Activated T-helper 1 cell treated with Interleukin-2 at 50 U/mL for 16 hours (primary cell): ENCODE measurements at regions not wholly inside any gene's neighbourhood (a gene's known extent, or its start where the extent isn't known, plus 50 kb on each side); places are given as distances from the start of the nearest gene placed in this dataset.

ENCODE experiments used
- DNase-seq: peaks from one replicate; pipeline ENCODE4 v3.0.0-alpha.2; 2020; ENCODE audit warnings: low read depth

DNA sequence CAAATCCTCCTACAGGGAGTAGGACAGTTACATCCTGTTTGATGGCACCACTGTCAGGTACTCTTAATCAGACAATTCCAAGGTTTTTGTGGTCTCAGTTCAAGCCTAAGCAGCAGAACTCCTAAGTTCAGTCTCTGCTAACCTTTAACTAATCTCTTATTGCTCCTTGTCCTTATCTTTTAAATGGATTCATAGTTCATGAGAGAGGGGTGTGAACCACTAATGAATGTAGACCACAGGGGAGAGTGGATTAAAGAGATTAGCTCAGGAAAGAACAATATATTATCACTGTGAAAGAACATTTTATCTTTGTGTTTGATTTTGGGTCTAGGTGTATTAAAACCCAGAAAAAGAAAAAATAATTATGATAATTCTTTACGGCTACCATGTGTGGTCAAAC, 168.9 kb downstream of the DCK start:
- no peak for DNase-seq

DNA sequence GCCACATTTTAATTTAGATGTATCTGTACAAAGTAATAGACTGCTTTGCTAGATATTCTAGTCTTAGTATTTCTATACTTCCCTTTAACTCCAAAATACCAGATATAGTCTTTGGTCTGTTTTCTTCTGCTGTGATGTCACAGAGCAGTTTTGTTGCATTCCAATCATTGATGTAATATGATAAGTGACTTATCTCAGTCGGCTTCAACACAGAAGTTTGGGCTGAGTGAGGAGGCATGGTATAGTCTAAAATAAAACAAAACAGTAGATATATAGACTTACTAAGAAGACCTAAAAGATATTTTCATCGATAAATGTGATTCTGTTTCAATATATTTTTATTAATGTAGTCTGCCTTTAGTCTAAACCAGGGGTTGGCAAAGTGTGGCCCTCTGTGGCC, 169.9 kb downstream of the DCK start:
- no peak for DNase-seq

DNA sequence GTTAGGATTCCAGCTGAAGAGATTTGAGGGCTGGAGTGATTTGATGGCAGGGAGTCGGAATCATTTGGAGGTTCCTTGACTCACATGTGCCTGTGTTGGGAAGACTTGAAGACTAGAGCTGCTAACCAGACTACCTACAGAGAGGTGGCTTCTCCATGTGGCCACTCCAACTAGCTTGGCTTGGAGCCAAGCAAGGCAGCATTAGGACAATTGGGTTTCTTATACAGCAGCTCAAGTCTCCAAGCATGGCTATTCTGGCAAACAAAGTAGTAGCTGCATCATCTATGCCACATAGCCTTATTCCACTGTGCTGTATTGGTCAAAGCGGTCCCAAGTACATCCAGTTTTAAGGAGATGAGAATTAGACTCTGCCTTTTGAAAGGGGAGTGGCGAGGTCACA, 171.7 kb upstream of the SLC4A4 start:
- no peak for DNase-seq

DNA sequence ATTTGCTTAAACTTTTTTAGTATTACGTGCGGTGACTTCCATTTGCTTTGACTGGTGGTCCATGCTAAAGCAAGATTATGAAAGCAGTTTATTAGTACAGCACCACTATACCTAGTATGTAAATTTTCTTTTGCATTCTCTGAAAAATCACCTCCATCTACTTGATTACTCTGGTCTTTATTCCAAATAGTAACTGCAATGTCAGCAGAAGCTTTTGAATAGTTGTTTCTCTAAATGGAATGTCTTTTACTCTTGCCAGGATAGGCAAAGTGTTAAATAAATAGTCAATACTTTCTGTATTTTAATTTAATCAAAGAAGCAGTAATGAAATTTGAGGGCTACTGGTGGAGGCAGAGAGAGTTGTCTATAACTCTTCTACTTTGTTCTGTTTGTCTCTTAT, 167.2 kb upstream of the SLC4A4 start:
- no peak for DNase-seq

DNA sequence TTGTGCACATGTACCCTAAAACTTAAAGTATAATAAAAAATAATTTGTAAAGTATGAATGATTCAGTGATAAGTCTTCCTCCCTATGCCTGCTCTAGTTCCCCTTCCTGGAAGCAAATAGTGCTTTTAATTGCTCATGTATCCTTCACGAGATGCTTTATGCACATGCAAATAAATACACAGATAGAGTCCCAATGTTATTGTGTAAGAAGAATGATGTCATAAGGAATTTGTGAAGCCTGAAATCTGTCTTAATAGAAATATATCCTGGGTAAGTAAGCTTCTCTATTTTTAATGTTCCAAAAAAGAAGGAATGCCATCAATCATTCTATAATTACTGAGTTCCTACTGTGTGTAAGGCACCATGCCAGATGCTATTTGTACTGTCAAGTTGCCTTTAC, 157.5 kb upstream of the SLC4A4 start:
- DNase-seq = no peak

DNA sequence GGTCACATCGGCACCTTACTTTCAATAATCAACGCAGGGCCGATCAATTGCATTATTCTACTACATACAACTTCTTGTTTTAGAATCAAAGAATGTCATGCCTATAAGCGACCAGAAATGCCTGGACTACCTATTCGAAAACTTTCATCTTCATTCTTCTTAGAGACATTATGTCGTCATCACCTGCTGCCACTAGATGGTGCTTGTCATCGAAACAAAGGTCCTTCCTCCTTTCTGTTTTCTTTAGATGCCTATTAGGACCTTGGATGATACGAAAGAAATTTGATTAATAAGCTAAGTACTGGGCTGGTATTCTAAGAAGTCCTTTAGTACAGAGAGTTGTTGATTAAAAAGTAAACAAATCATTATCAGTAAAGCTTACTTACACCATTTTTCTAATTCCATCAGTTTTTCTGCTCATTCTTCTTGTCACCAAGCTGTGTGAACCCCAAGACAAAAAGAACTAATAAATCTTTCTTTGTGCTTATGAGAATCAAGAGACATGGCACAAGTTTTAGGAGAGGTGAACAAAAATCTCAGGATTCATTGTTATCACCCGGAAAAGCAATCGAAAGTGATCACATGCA, 154.5 kb upstream of the SLC4A4 start:
- no peak for DNase-seq

DNA sequence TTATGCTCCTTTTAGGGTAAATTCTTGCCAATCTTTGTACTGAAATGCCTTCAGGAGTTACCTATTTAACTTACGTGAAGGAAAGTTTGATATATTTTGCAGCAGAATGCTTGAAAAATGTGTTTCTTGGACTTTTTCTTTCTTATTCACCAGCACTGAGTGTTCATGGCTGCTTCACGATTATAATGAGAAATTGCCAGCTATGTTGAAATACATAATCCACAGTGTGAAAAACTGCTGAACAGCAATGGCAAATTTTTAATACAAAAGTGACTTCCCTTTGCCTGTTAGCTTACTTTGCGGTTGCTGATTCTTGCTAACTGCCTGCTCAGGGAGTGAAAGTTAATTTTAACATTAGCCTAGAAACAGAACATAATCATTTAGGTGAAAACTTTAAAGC, 153.8 kb upstream of the SLC4A4 start:
- DNase-seq = no peak

DNA sequence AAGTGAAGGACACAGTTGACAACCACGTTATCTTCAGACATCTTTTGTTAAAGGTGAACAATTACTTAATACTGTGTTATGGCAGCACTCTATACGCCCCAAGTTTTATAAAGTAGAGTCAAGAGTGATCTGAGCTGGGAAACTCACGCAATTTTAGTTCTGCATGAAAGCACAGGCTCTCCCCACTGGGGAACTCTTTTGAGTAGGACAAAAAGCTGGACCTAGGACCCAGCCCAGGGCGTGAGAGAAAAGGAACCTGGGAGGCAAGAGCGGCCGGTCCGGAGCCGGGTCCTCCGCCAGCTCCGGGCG, 152.6 kb upstream of the SLC4A4 start:
- no peak for DNase-seq

DNA sequence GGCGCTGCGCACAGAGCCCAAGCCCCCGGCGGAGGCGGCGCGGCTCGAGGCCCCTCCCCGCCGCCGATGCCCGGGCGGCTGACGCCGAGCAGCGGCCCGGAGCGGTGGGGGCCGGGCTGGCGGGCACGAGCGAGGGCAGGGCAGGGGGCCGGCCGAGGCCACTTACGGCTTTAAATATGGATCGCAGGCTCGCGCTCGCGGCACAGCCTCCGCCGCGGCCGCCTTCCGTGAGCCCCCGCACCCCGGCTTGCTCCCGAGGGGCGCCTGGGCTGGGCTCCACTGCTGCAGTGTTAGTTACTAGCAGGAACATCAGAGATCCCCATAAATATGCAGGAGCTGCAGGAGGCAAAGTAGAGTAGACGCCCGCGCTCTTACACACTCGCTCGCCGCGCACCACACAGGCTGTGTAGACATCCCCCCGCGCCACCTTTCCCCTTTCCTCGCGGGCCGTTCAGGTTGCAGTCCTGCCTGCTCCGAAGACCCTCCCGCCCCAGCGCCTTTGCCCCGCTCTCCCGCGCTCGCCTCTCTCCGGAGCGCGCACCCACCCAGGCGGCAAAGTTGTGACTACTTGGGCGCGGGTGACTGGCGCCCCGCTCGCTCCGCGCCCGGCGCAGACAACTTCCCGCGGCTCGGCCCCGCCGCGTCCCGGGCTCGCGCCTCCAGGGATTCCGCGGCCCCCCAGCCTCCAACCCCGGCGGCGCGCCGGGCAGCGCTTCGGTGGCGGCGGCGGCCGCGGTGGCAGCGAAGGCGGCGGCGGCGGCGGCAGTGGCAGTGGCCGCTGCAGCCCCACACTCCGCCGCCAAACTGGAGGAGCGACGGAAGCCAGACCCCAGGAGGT, 152.0 kb upstream of the SLC4A4 start:
- peak; percentile 5 for DNase-seq

DNA sequence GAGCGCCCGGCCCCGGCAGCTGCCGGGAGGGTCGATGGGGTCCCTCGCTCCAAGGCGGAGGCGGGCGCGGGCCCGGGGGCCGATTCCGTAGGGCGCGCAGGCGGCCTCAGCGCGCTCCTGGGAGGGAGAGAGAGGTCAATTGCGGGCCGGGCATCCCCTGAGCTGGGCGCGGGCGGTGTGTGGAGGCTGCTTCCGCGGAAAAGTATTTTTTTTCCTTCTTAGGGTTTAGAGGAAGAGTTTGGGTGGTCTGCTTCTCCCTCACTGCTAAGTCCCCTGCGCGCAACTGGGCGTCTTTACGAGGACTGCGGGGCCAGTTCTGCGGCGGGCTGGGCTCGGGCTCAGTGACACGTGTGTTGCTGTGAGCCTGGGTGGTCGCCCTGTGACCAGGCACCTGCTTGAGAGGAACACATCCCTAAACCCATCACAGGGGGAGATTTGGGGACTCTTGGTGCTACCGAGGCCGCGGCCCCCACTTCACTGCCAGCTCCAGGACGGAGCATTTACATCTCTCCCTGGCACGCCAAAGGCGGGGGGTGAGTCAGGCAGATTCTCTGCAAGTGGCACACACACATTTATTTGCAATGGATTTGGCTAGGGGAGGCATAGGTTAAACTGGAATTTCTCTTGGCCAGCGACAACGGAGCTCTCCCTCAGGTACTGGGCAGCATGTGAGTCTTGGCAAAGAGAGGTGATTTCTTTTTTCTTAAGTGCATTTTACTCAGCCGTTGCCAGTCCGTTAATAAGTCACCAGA, 151.2 kb upstream of the SLC4A4 start:
- DNase-seq = no peak

DNA sequence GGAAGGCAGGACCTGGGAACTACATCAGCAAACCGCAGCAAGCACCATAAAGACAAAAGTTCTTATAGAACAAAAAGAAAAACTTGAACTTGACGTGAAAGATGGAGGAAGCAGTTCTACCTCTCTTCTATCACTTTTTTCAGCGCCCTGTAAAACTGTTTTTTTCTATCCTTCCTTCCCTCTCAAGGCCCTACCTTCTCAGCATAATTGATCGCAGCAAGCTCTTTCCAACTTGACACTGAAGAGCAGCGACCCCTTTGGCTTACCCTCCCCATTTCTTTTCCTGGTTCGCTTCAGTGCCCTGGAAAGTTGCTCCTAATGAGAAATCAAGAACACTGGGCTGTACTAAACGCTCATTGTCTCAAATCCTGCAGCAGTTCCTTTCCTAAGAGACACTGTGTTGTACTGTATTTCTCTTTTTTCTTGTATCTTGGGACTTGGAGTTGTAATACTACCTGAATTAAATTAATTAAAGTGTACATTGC, 150.6 kb upstream of the SLC4A4 start:
- no peak for DNase-seq

DNA sequence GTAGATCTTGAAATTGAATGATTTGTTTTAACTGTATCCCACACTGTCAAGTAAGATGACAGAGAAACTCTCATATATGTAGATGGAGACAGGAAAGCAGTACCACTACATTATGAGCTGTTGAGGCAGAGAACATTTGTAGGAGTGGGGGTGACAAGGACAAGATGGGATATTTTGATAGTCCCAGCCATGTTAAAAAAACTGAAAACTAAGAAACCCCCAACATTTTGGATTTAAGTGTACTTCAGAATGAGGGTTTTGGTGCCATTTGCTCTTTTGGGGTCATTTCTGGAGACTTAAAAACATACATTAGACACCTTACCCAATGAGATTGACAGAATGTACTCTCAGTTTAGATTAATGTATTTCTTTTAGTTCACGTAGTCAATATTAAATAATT, 149.9 kb upstream of the SLC4A4 start:
- DNase-seq = no peak

DNA sequence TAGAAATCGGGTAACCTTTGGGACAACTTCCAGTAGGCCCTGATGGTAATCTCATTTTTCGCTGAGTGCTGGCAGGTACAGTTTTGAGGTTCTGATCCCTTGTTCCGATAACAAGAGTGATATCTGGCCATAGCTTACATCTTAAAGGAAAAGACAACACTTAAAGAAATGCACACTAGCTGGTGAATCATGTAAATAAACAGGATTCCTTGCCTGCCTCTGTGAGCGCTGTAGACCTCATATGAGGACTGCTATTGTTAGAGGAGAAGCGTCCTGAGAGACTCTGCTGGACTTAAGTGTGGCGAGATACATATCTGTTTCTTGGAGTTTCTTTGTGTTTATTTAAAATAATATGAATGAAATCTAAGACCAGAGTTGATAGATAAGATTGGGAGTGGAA, 149.3 kb upstream of the SLC4A4 start:
- no peak for DNase-seq

DNA sequence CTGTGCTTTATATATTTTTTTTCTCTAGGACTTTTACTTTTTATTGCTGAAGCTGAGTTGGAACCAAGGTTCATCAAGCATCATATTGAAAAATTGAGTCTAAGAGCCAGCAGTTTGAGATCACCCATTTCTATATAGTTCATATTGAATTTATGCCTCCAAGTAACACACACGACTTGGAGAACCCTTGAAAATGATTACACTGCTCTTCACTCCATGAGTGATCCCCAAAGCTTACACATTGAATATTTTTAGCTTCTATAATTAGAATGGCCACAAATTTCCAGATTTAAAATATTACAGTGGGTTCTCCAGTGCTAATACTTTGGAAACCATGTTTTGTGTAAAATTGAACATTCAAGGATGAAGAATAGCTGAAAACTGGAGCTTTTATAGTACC, 144.4 kb upstream of the SLC4A4 start:
- no peak for DNase-seq

DNA sequence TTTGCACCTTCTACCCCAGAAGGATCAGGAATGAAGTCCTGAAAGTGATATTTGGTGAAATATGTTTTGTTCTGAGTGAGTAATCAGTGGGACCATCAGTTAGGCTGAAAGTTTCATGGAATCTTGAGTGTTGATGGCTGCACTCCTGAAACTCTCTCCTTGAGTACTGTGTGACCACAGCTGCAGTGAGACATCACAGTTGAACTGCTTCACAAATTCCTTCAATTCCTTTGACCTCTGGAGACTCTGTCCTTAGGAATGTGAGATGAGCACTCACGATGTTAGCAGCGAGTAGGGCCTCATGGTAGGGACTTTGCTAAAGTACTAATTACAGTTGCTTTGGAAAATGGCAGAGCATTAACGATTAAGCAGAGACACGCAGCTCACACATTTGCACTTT, 142.9 kb upstream of the SLC4A4 start:
- DNase-seq = no peak

DNA sequence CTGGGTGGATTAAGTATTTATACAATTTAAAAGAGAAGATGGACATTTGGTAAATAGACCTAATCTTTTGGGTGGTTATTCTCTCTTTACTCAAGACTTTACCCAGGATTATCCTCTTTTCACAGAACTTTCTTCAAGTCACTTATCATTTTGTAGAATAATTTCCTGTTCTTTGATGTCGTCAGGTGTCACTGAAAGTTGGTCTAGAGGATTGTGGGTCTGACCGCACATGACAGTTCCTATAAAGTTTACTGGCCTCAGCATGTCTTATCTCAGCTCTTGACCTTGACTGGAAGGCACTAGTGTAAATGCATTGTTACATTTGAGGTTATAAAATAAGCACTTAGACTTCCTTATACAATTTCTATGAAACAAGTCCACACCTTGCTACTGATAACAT, 139.9 kb upstream of the SLC4A4 start:
- DNase-seq = no peak

DNA sequence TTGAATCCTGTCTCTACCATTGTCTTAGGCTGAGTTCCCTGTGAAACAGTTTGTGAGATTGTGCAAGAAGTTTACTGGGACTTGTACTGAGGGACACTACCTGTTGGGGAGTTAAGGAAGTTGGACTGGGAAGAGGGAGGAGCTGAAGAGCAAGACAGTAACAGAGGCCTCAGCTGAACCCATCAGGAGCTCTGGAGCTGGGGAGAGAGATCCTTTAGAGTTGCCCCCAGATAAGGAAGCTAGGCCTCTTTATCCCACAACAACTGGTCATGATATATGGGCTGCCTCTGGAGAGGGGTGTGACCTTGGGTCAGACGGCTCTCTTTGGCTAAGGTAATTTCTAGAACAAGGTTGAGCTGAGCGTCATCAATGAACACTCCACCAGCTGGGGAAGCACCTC, 137.8 kb upstream of the SLC4A4 start:
- no peak for DNase-seq

DNA sequence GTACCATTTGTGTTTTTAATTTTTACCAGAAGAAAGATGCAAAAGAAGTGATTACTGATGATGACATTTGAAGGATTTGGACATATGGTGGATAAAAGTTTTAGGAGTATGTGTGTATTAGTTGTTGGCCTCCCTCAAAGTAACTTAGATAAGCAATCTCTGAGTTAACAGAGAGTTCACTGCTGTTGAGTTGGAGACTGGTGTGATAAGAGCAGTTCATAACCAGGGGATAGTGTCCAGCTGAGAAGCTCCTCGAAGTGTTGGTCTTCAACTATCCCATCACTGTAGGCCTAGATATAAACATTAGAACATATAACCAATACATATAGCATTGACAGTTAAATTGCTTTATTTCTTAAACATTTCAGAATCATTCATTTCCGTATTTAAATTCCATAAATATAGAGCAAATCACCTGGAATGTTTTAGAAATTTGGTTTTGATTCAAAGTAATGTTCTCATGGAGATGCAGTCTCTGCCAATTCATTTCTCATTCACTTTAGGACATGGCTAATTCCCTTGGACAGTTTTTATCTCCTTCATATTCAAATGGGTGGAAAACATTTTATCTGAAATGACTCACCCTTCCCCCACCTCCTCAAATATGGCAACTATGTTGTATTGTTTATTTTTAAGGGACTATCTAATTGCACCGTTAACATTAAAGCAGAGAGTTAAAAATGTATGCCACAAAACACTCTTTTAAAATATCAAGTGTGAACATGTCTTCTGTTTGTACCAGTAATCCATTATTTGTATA, 136.8 kb upstream of the SLC4A4 start:
- DNase-seq = no peak

DNA sequence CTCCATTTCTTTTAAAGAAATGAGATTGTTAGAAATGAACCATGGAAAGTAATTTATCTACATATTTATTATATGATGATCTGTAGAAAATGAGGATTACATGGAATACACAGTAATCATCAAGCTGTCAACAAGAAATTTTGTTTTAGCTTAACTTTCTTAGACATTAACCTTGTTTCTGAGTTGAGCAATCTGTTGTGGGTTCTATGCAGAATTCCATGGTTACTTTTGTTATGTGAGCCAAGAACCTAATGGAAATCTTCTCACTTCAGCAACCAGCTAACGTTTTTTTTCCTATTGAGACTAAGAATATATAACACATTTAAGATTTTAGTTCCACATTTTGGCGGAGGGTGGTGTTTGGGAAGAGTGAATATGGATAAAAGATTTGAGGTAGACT, 136.1 kb upstream of the SLC4A4 start:
- no peak for DNase-seq

DNA sequence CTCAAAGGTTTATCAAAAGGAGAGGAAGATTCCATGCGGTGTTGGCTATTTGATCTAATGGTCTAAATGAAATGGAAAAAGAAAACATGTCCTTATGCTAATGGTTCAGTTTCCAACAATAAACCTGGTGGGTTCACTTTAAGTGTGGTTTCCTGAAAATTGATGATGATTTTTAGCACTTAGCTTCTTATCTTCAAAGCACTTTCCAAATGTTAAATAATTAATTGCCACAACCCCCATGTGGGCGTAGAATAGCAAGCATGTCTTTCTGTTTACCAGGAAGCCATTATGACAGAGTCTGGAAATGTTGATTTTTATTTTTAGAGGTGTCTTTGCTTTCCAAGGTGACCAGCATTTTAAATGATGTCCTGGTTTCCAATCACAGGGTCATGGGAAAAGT, 134.8 kb upstream of the SLC4A4 start:
- DNase-seq = no peak

DNA sequence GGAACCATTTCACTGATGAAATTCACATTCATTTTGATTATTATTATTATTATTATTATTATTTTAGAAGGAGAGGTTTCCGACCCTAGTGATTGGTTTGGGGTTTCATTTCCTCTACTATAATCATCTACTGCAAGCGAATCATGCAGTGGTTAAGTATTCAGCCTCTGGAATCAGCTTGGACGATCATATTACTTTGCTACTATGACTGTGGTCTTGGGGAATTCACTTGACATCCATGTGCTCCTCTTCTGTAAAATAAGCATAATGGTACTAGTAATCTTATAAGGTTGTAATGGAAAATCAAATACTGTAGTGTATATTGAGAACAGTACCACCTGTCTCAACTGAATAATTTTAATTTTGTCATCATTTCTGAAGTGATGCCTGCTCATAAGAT, 132.1 kb upstream of the SLC4A4 start:
- no peak for DNase-seq

DNA sequence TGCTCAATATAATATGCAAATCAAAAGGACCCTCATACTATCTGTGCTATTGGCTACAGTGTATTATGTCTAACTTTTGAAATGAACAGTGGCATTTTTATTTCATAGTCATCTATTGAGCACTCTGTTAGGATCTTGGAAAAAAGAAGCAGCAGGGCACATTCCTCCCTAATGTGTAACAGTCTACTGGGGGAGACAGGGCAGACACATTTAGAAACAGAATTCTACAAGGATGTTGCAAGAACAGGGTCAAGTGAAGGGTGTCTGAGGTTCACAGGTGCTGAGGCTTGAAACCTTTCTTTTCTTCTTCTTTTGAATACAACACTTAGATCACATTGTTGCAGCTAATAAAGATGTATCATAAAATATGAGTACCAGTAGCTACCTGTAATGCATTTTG, 129.7 kb upstream of the SLC4A4 start:
- no peak for DNase-seq

DNA sequence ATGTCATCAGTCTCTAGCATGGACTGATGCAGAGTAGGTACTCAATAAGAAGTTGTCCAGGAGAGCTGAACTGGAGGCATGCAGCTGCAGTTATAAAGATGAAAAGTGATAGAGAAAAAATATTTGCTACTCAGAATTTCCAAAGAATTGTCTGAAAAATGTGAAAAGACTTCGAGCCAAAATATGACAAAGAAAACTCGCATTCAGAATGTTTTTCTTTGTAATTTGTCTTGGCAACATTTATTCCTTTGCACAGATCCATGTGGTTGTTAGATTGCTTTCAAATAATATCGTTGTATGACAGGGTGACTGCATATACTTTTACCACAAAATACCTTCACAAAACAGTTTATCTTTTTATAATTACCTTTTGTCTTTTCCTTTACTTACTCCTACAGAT, 128.0 kb upstream of the SLC4A4 start:
- no peak for DNase-seq
